Activated T-helper 2 cell treated with anti-CD3 and anti-CD28 coated beads, Interferon-gamma antibody, Interleukin-2, Interleukin-4, amounts not matched to agents 10 μg/mL and 5 μg/mL and 100 μg/mL, durations not matched to agents 14 hours and 24 hours and 36 hours (primary cell): ENCODE measurements at regions not wholly inside any gene's neighbourhood (a gene's known extent, or its start where the extent isn't known, plus 50 kb on each side); places are given as distances from the start of the nearest gene placed in this dataset.

Experiments used
- DNase-seq: peaks from one replicate; pipeline ENCODE4 v3.0.0; 2021; ENCODE audit warnings: low spot score
- H3K27ac Mint-ChIP-seq: one replicate; pipeline ENCODE4 v1.8.0; 2021; ENCODE audit warnings: mixed read lengths
- H3K27me3 Mint-ChIP-seq: one replicate; pipeline ENCODE4 v1.8.0; 2021; ENCODE audit warnings: low read depth, mixed read lengths
- H3K36me3 Mint-ChIP-seq: one replicate; pipeline ENCODE4 v1.8.0; 2021; ENCODE audit warnings: low read depth, mixed read lengths
- H3K4me1 Mint-ChIP-seq: one replicate; pipeline ENCODE4 v1.8.0; 2021; ENCODE audit warnings: low read depth, mixed read lengths
- H3K4me3 Mint-ChIP-seq: one replicate; pipeline ENCODE4 v1.8.0; 2021; ENCODE audit warnings: low read depth, mild to moderate bottlenecking, moderate library complexity, mixed read lengths
- H3K9me3 Mint-ChIP-seq: one replicate; pipeline ENCODE4 v1.8.0; 2021; ENCODE audit warnings: mixed read lengths
- intact Hi-C: fragments of 100-400 bp; cut with micrococcal nuclease; formaldehyde crosslinking; loops from one replicate; pipeline ENCODE4 v1.15.1; 2023

GRCh38 chr15:47333734-47334133, 383.6 kb upstream of the SEMA6D start:
- Mint-ChIP-seq H3K4me3 (no peak overlapping the region), H3K27ac (no peak overlapping the region), H3K4me1 (no peaks in the 10 kb centered on the region), H3K9me3 (peaks cover 15% of the 10 kb centered on the region), H3K36me3 (no peaks in the 10 kb centered on the region), H3K27me3 (no peaks in the 10 kb centered on the region)
- no peak for DNase-seq
- intact Hi-C loops = no loop called here

DNA sequence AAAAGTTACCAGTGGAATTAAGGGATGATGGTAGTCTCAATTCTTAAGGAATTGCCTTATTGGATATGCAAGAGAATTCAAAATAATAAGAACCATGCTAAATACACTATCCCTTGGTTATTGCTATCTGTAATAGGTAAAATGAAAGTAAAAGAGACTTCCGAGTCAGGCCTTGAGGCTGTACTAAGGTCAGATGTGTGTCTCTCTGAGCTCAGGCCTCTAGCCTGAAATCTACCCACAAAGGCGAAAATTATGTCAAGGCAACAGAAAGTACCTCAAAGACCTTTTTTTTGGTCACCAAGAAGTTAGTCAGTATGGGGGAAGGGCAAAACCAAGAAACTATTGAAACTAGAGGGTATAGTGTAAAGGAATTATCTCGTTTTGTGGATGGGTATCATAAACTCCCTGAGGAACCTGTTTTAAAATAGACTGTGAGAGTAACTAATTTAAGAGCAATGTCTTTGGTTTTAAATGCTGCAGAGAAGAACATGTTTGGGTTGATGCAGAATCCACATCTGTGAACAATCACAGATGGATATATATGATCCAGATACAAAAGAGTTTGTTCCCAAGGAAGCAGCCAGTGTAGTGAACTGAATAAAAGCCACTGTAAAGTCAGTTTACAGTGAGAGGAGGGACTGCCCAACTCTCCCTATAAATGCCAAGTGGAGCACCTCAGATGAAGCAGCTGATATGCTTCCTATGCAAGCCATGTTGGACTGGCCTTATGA, 382.3 kb upstream of the SEMA6D start:
- Mint-ChIP-seq H3K36me3 (no peaks in the 10 kb centered on the region), H3K27me3 (no peaks in the 10 kb centered on the region), H3K9me3 (peaks cover 14% of the 10 kb centered on the region), H3K27ac (no peak overlapping the region), H3K4me3 (no peak overlapping the region), H3K4me1 (no peaks in the 10 kb centered on the region)
- no peak for DNase-seq
- intact Hi-C loops = no loop called here

- intact Hi-C loops = no loop called here
- Mint-ChIP-seq H3K36me3 (no peaks in the 10 kb centered on the region), H3K27me3 (no peaks in the 10 kb centered on the region), H3K9me3 (peaks cover 11% of the 10 kb centered on the region), H3K4me3 (no peak overlapping the region), H3K27ac (no peak overlapping the region), H3K4me1 (no peaks in the 10 kb centered on the region)
- no peak for DNase-seq
Measured at GRCh38 chr15:47337106-47337505, 380.2 kb upstream of the SEMA6D start.

GRCh38 chr15:47337836-47338235, 379.5 kb upstream of the SEMA6D start:
- no peaks in the 10 kb centered on the region for H3K36me3 Mint-ChIP-seq
- DNase-seq = no peak
- H3K4me3 Mint-ChIP-seq = no peak overlapping the region
- no peaks in the 10 kb centered on the region for H3K27me3 Mint-ChIP-seq
- intact Hi-C loops = no loop called here
- H3K4me1 Mint-ChIP-seq = no peaks in the 10 kb centered on the region
- peaks cover 11% of the 10 kb centered on the region for H3K9me3 Mint-ChIP-seq
- H3K27ac Mint-ChIP-seq = no peak overlapping the region

GRCh38 chr15:47338771-47339170, 378.5 kb upstream of the SEMA6D start:
- no peak for DNase-seq
- intact Hi-C loops = no loop called here
- H3K27me3 Mint-ChIP-seq = no peaks in the 10 kb centered on the region
- no peak overlapping the region for H3K27ac Mint-ChIP-seq
- H3K4me1 Mint-ChIP-seq = no peaks in the 10 kb centered on the region
- H3K36me3 Mint-ChIP-seq = no peaks in the 10 kb centered on the region
- H3K9me3 Mint-ChIP-seq = peaks cover 11% of the 10 kb centered on the region
- H3K4me3 Mint-ChIP-seq = no peak overlapping the region

DNA sequence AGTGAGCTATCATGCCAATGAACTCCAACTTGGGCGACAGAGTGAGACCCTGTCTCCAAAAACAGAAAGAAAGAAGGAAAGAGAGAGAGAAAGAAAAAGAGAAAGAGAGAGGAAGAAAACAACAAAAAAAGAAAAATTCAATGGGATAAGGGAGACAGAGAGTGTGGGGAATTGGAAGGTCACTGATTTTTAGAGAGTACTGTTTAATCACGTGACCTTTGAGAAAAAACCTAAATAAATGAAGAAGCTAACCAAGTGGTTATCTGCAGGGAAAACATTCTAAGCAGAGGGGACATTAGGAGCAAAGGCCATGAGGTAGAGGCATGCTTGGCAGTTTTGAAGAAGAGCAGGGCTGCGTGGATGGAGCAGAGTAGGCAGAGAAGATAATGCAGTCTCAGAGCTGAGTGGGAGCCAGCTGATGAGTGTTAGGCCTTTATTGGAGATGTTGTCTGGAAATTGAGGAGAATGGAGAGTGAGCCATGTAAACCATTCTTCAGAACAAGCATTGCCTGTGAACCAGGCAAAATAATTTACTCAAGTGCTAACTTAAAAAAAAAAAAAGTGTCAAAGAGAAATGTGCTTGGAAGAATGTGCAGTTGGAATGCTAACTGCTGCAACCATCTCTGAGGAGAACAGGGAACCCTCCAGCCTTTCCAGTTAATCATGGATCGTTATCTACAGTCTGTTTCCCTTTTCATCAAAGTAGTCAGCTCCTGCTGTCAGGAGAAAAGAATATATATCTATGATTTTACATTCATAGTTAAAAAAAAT, 377.3 kb upstream of the SEMA6D start:
- Mint-ChIP-seq H3K27ac (no peak overlapping the region), H3K4me1 (no peaks in the 10 kb centered on the region), H3K9me3 (peaks cover under 1% of the 10 kb centered on the region), H3K27me3 (no peaks in the 10 kb centered on the region), H3K4me3 (no peak overlapping the region), H3K36me3 (no peaks in the 10 kb centered on the region)
- intact Hi-C loops = no loop called here
- no peak for DNase-seq

DNA sequence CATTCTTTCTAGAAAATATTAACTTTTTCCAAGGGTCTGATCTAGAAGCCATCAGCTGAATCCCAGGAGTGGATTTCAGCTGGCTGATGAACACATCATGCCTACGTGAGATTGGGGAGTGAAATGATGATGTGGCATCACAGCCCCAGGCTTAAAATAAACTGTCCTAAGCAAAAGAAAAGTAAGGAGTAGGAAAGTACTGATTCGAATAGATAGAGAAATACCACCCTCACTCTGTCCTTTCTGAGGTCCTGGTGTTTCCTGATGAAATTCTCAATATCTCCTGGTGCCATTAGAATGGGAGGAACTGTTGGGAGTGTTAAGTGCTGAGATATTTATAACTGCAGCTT, 376.8 kb upstream of the SEMA6D start:
- Mint-ChIP-seq H3K27ac (no peak overlapping the region), H3K36me3 (no peaks in the 10 kb centered on the region), H3K4me3 (no peak overlapping the region), H3K9me3 (no peaks in the 10 kb centered on the region), H3K4me1 (no peaks in the 10 kb centered on the region), H3K27me3 (no peaks in the 10 kb centered on the region)
- DNase-seq = no peak
- intact Hi-C loops = no loop called here

DNA sequence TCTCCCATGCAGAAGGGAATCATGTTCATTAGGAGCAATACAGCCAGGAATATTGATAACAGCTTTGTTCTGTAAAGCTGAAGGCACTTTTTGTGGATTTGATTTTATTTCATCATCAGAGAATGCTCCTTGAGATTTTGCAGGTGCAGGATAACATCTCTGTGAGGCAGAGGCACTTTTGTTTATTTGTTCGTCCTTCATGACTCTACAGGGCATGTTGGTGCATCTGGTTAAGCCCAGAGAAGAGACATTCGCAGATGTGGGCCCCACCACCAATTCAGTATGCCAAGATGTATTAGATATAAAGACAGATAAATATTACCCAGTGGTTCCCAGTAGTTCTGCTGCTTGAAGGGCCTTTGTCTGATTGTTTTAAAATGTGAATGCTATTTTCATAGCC, 368.1 kb upstream of the SEMA6D start:
- no peaks in the 10 kb centered on the region for H3K9me3 Mint-ChIP-seq
- no peak for DNase-seq
- no peaks in the 10 kb centered on the region for H3K36me3 Mint-ChIP-seq
- H3K4me1 Mint-ChIP-seq = no peaks in the 10 kb centered on the region
- H3K27ac Mint-ChIP-seq = no peak overlapping the region
- intact Hi-C loops = no loop called here
- H3K4me3 Mint-ChIP-seq = no peak overlapping the region
- H3K27me3 Mint-ChIP-seq = no peaks in the 10 kb centered on the region

GRCh38 chr15:47351501-47351900, 365.8 kb upstream of the SEMA6D start:
- Mint-ChIP-seq H3K27me3 (no peaks in the 10 kb centered on the region), H3K9me3 (no peaks in the 10 kb centered on the region), H3K4me3 (no peak overlapping the region), H3K27ac (no peak overlapping the region), H3K4me1 (no peaks in the 10 kb centered on the region), H3K36me3 (no peaks in the 10 kb centered on the region)
- no peak for DNase-seq
- intact Hi-C loops = no loop called here

- H3K4me3 Mint-ChIP-seq = no peak overlapping the region
- no peaks in the 10 kb centered on the region for H3K9me3 Mint-ChIP-seq
- H3K27ac Mint-ChIP-seq = no peak overlapping the region
- intact Hi-C loops = no loop called here
- H3K4me1 Mint-ChIP-seq = no peaks in the 10 kb centered on the region
- no peaks in the 10 kb centered on the region for H3K36me3 Mint-ChIP-seq
- DNase-seq = no peak
- H3K27me3 Mint-ChIP-seq = no peaks in the 10 kb centered on the region
Measured at GRCh38 chr15:47352217-47352616, 365.1 kb upstream of the SEMA6D start.

GRCh38 chr15:47355759-47356158, 361.5 kb upstream of the SEMA6D start:
- H3K27me3 Mint-ChIP-seq = no peaks in the 10 kb centered on the region
- no peaks in the 10 kb centered on the region for H3K4me1 Mint-ChIP-seq
- DNase-seq = no peak
- intact Hi-C loops = no loop called here
- H3K27ac Mint-ChIP-seq = no peak overlapping the region
- no peaks in the 10 kb centered on the region for H3K9me3 Mint-ChIP-seq
- no peak overlapping the region for H3K4me3 Mint-ChIP-seq
- no peaks in the 10 kb centered on the region for H3K36me3 Mint-ChIP-seq

DNA sequence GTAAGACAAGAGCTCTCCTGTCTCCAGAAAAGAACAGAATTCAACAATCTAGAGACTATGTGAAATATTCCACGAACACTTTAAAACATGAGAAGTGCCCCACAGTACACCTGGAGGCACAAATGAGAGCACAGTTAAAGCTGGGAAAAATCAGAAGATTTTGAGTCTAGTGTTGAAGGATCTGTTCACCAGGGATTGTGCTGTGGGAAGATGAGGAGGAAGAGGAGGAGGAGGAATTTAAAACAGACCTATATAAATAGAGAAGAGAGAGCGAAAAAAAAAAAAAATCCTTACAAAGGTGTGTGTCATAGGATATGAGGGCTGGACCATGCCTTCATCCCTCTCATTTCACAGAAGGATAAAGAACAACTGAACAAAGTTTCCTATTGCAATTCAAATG, 361.0 kb upstream of the SEMA6D start:
- Mint-ChIP-seq H3K27ac (no peak overlapping the region), H3K36me3 (no peaks in the 10 kb centered on the region), H3K4me1 (no peaks in the 10 kb centered on the region), H3K4me3 (no peak overlapping the region), H3K9me3 (peaks cover 3% of the 10 kb centered on the region), H3K27me3 (no peaks in the 10 kb centered on the region)
- intact Hi-C loops = no loop called here
- DNase-seq = no peak

- intact Hi-C loops = no loop called here
- no peak for DNase-seq
- no peaks in the 10 kb centered on the region for H3K36me3 Mint-ChIP-seq
Measured at GRCh38 chr15:47358876-47359275, 358.4 kb upstream of the SEMA6D start.

More at GRCh38 chr15:47358876-47359275, 358.4 kb upstream of the SEMA6D start:
- Mint-ChIP-seq H3K9me3 (peaks cover 3% of the 10 kb centered on the region), H3K4me1 (no peaks in the 10 kb centered on the region), H3K4me3 (no peak overlapping the region), H3K27me3 (no peaks in the 10 kb centered on the region), H3K27ac (no peak overlapping the region)
